ENCODE measurements at regions not wholly inside any gene's neighbourhood (a gene's known extent, or its start where the extent isn't known, plus 50 kb on each side); places are given as distances from the start of the nearest gene placed in this dataset.

- peaks cover 3% of the 10 kb centered on the region for H3K36me3 Mint-ChIP-seq (ENCODE audit: low read depth)
- no peaks in the 10 kb centered on the region for H3K27me3 Mint-ChIP-seq (ENCODE audit: low read depth)
- TF ChIP-seq CTCF (conservative IDR thresholded peaks at IDR 0.05) = no peak
- peaks cover 49% of the 10 kb centered on the region for H3K4me1 Mint-ChIP-seq
- H3K9me3 Mint-ChIP-seq = peaks cover 8% of the 10 kb centered on the region
- no peak overlapping the region for H3K4me3 Mint-ChIP-seq
- H3K27ac Mint-ChIP-seq (ENCODE audit: unreplicated experiment) = peak overlapping the region; percentile 65
- DNase-seq (ENCODE audit: low read depth, low spot score) = no peak
Measured at GRCh38 chr12:91618281-91618680, 435.7 kb upstream of the DCN start.

GRCh38 chr12:91617818-91618217 lies 435.2 kb upstream of the DCN start:
- H3K4me1 Mint-ChIP-seq = peaks cover 49% of the 10 kb centered on the region
- H3K27me3 Mint-ChIP-seq (ENCODE audit: low read depth) = no peaks in the 10 kb centered on the region
- H3K27ac Mint-ChIP-seq (ENCODE audit: unreplicated experiment) = peak overlapping the region; percentile 65
- TF ChIP-seq CTCF (conservative IDR thresholded peaks at IDR 0.05) = no peak
- H3K36me3 Mint-ChIP-seq (ENCODE audit: low read depth) = peaks cover 3% of the 10 kb centered on the region
- peaks cover 8% of the 10 kb centered on the region for H3K9me3 Mint-ChIP-seq
- no peak overlapping the region for H3K4me3 Mint-ChIP-seq
- no peak for DNase-seq (ENCODE audit: low read depth, low spot score)

GRCh38 chr12:91616416-91616815 lies 433.8 kb upstream of the DCN start:
- no peak for TF ChIP-seq CTCF (conservative IDR thresholded peaks at IDR 0.05)
- no peak for DNase-seq (ENCODE audit: low read depth, low spot score)
- Mint-ChIP-seq H3K4me1 (peaks cover 42% of the 10 kb centered on the region), H3K36me3 (ENCODE audit: low read depth) (peaks cover 3% of the 10 kb centered on the region), H3K27ac (ENCODE audit: unreplicated experiment) (no peak overlapping the region), H3K27me3 (ENCODE audit: low read depth) (no peaks in the 10 kb centered on the region), H3K4me3 (no peak overlapping the region), H3K9me3 (peaks cover 8% of the 10 kb centered on the region)

- Mint-ChIP-seq H3K27me3 (ENCODE audit: low read depth) (no peaks in the 10 kb centered on the region), H3K9me3 (peaks cover 2% of the 10 kb centered on the region), H3K27ac (ENCODE audit: unreplicated experiment) (no peak overlapping the region), H3K4me1 (peaks cover 42% of the 10 kb centered on the region), H3K4me3 (no peak overlapping the region), H3K36me3 (ENCODE audit: low read depth) (peaks cover 3% of the 10 kb centered on the region)
- no peak for DNase-seq (ENCODE audit: low read depth, low spot score)
- no peak for TF ChIP-seq CTCF (conservative IDR thresholded peaks at IDR 0.05)
Measured at GRCh38 chr12:91613223-91613779, 430.7 kb upstream of the DCN start.

GRCh38 chr12:91610561-91610960 lies 427.9 kb upstream of the DCN start:
- no peaks in the 10 kb centered on the region for H3K27me3 Mint-ChIP-seq (ENCODE audit: low read depth)
- H3K27ac Mint-ChIP-seq (ENCODE audit: unreplicated experiment) = no peak overlapping the region
- H3K36me3 Mint-ChIP-seq (ENCODE audit: low read depth) = no peaks in the 10 kb centered on the region
- no peak for DNase-seq (ENCODE audit: low read depth, low spot score)
- H3K4me1 Mint-ChIP-seq = peaks cover 38% of the 10 kb centered on the region
- H3K9me3 Mint-ChIP-seq = no peaks in the 10 kb centered on the region
- H3K4me3 Mint-ChIP-seq = no peak overlapping the region
- no peak for TF ChIP-seq CTCF (conservative IDR thresholded peaks at IDR 0.05)
